Sigmoid colon (tissue), 4 donors: ENCODE measurements at regions not wholly inside any gene's neighbourhood (a gene's known extent, or its start where the extent isn't known, plus 50 kb on each side); places are given as distances from the start of the nearest gene placed in this dataset.

Experiments
- CTCF ChIP-seq, 4 experiments: fragments of 450-650 bp in 3 of 4; fragments of 200-600 bp in 1 of 4; IDR thresholded peaks; one replicate each; pipeline ENCODE4 v1.5.1; 2016 to 2019; ENCODE audit warnings: antibody characterized with exemption in 4 of 4, mild to moderate bottlenecking in 3 of 4, moderate library complexity in 2 of 4
- EP300 ChIP-seq, 4 donors: sonication (generic); formaldehyde crosslinking; IDR thresholded peaks; one replicate each; pipeline ENCODE4 v1.6.1; 2017; ENCODE audit warnings: antibody characterized with exemption in 4 of 4
- POLR2A ChIP-seq, 2 donors: fragments of 450-650 bp; IDR thresholded peaks; one replicate each; pipeline ENCODE4 v1.6.1; 2016; ENCODE audit warnings: antibody characterized with exemption in 2 of 2, mild to moderate bottlenecking in 2 of 2, moderate library complexity in 2 of 2
- POLR2AphosphoS5 ChIP-seq, 4 donors: sonication (generic); formaldehyde crosslinking; IDR thresholded peaks; one replicate each; pipeline ENCODE4 v1.6.1; 2017; ENCODE audit warnings: antibody characterized with exemption in 4 of 4

DNA sequence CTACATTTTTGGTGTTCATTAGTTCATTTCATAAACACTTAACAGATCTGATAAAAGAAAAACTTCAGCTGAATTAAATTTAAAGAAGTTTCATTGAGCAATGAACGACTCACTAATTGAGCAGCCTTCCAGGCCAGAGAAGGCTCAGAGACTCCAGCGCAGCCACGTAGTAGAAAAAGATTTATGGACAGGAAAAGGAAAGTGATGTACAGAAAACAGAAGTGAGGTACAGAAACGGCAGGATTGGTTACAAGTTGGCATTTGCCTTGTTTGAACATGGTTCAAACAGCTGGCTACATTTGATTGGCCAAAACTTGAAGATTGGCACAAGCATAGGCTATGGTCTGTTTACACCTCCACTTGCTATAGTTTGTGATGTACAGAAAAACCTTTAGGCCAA, 166.3 kb upstream of the DTNBP1 start:
- TF ChIP-seq CTCF (IDR thresholded peaks at IDR 0.05) (no peak), POLR2A (IDR thresholded peaks at IDR 0.05) (no peak), POLR2AphosphoS5 (IDR thresholded peaks at IDR 0.05) (no peak), EP300 (IDR thresholded peaks at IDR 0.05) (no peak)
